LNCaP clone FGC (cell line): ENCODE measurements at regions not wholly inside any gene's neighbourhood (a gene's known extent, or its start where the extent isn't known, plus 50 kb on each side); places are given as distances from the start of the nearest gene placed in this dataset.

Experiments
- DNase-seq: peaks from one replicate; pipeline ENCODE4 v3.0.0-alpha.2; 2011; ENCODE audit warnings: low read depth
- H3K4me3 ChIP-seq: 2 replicates; pipeline ENCODE4 v1.5.1; 2011; ENCODE audit warnings: mild to moderate bottlenecking, low read depth, low read length, control low read depth
- CTCF ChIP-seq: IDR thresholded peaks from 2 replicates; pipeline ENCODE4 v1.5.1; 2012; ENCODE audit warnings: mild to moderate bottlenecking; ENCODE audit not compliant: control insufficient read depth, insufficient read depth; ENCODE audit errors: extremely low read depth

- no peak overlapping the region for H3K4me3 ChIP-seq
- no peak for TF ChIP-seq CTCF
- DNase-seq: no peak
Observed at GRCh38 chr10:131626274-131626673, 274.5 kb upstream of the PPP2R2D start.

DNA sequence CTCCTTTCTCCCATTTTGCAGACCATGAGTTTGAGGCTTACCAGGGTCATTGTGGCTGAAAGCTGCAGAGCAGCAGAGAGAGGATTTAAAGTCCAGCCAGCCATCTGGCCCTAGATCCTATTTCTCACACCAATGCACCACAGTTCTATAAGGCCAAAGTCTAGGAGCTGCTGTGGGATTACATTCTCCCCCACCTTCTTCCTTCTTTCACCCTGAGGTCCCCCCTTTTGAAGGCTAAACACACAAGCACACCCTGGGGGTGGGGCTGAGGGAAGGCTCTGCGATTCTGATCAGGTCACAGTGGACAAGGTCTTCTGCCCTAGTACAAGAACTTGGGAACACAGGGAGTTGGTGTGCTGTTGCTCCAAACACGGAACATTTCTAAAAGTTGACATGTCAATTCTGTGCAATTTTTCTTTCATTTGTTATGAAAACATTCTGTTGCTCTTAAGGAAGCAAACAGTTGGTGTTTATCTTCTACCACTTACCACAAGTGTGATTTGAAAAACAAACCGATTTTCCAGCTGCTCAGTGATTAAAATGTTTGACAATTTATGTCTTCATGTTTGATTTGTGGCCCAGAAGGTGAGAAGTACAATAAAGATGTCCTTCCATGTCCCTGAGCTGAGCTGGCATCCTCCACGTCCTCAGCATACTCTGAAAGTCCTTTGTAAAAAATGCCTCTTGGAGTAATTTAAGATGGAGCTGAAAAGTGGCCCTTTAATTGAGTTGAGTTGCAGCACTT lies 271.6 kb upstream of the PPP2R2D start:
- no peak for TF ChIP-seq CTCF
- H3K4me3 ChIP-seq: no peak overlapping the region
- DNase-seq: no peak

DNA sequence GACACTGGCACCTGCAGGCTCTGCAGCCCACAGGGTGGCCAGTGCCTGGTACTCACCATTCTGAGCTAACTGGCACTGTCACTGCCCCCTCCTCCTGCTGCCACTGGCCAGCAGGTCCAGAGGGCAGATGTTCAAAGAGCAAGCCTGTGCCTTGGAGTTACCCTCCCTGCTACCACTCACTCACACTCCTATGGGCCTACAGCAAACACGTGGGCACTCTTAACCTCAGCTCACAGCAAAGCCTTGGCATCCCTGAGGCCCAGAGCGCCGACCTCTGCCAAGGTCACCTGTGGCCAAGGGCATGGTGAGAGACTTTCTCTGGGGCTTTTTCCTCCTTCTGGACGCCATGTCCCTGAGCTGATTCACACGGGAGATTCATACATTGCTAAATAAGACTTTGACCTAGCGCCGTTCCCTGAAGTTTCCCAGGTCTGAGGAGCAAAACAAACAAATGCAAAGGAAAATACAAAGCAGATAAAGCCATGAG lies 270.0 kb upstream of the PPP2R2D start:
- H3K4me3 ChIP-seq: no peak overlapping the region
- no peak for DNase-seq
- no peak for TF ChIP-seq CTCF

DNA sequence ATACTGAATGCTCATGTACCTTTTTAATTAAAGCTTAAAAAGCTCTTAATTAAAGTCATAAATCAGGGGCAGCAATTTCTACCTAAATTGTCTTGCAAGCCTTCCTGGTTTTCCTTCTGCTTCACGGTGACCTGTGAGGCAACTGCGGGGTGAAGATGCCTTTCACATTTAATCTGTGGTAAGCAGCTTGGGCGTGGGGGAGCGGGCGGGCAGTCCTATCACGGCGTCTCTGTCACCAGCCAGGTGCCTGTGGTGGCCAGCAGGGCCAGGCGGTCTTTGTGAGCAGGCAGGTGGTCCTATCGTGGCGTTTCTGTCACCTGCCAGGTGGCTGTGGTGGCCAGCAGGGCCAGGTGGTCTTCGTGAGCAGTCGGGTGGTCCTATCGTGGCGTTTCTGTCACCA lies 269.2 kb upstream of the PPP2R2D start:
- no peak overlapping the region for H3K4me3 ChIP-seq
- no peak for DNase-seq
- no peak for TF ChIP-seq CTCF

GRCh38 chr10:131635564-131636015 lies 265.2 kb upstream of the PPP2R2D start:
- no peak for DNase-seq
- TF ChIP-seq CTCF: no peak
- H3K4me3 ChIP-seq: no peak overlapping the region

DNA sequence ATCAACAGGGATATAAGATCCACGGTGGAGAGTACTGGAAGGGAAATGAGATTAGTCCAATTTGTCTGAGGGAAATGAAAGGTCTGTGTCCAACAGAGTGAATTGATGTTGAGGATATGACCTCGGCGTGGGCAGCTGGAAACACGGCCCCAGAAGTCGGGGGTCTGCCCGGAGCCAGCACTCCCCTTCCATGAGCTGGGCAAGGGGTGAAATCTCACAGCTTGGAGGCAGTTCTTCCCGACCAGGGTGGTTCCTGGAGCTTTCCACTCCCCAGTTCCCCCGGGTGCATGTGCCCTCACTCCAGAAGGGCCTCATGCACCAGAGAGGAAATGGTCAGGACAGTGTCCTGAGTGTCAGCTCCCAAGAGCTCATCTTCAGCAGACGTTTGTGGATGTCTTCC lies 264.7 kb upstream of the PPP2R2D start:
- no peak for DNase-seq
- no peak for TF ChIP-seq CTCF
- no peak overlapping the region for H3K4me3 ChIP-seq
